T-helper 1 cell treated with Interleukin-12 subunit alpha and Interleukin-12 subunit beta and Interleukin-4 antibody, amounts not matched to agents 30 μg/mL and 1 μg/mL, for 36 hours (primary cell): ENCODE measurements at regions not wholly inside any gene's neighbourhood (a gene's known extent, or its start where the extent isn't known, plus 50 kb on each side); places are given as distances from the start of the nearest gene placed in this dataset.
"Not testable (repeated sequence)": the region's sequence is repeated elsewhere in the genome, so short reads cannot be mapped to it uniquely, and the experiment has no call there.

Experiments
- H3K27ac Mint-ChIP-seq: one replicate; pipeline ENCODE4 v1.8.0; 2021; ENCODE audit warnings: mild to moderate bottlenecking, mixed read lengths
- H3K27me3 Mint-ChIP-seq: one replicate; pipeline ENCODE4 v1.8.0; 2021; ENCODE audit warnings: low read depth, mixed read lengths
- H3K36me3 Mint-ChIP-seq: one replicate; pipeline ENCODE4 v1.8.0; 2021; ENCODE audit warnings: low read depth, mixed read lengths
- H3K4me1 Mint-ChIP-seq: one replicate; pipeline ENCODE4 v1.8.0; 2021; ENCODE audit warnings: low read depth, mixed read lengths
- H3K4me3 Mint-ChIP-seq: one replicate; pipeline ENCODE4 v1.8.0; 2021; ENCODE audit warnings: mild to moderate bottlenecking, moderate library complexity, mixed read lengths
- H3K9me3 Mint-ChIP-seq: one replicate; pipeline ENCODE4 v1.8.0; 2021; ENCODE audit warnings: mixed read lengths

DNA sequence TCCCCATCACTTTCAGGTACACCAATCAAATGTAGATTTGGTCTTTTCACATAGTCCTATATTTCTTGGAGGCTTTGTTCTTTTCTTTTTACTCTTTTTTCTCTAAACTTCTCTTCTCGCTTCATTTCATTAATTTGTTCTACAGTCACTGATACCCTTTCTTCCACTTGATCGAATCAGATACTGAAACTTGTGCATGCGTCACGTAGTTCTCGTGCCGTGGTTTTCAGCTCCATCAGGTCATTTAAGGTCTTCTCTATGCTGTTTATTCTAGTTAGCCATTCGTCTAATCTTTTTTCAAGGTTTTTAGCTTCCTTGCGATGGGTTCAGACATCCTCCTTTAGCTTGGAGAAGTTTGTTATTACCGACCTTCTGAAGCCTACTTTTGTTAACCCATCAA is 70.6 kb downstream of the DLEU7 start:
- H3K36me3 Mint-ChIP-seq, H3K4me3 Mint-ChIP-seq, H3K4me1 Mint-ChIP-seq, H3K27ac Mint-ChIP-seq: not testable (repeated sequence)
- peaks cover 12% of the 10 kb centered on the region for H3K9me3 Mint-ChIP-seq
- H3K27me3 Mint-ChIP-seq = peaks cover 40% of the 10 kb centered on the region
